ENCODE measurements at regions not wholly inside any gene's neighbourhood (a gene's known extent, or its start where the extent isn't known, plus 50 kb on each side); places are given as distances from the start of the nearest gene placed in this dataset.
A peak's percentile ranks its signal among the peaks of the same experiment; 100 is the strongest.

DNA sequence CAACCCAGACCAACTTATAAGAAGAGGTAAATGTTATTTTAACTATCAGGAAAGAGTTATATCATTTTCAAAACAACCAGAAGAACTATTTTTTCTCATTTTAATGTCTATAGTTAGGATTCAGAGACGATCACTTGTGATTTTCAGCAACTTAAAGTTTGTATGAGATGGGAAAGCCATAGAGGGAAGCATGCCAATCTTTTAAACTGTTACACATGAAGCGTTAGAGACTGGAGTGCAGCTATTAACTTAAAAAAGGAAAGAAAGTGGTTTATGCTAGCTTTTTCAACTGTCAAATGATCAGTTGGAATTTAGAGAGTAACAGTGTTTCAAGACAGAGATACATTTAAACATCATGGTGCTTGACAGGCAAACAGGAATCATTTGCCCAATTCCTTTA is 91.7 kb upstream of the LPP start:
- H3K27ac ChIP-seq: peak overlapping the region in 1 of 4 donors; percentile 32
- 68 to 74% methylated on average over 2 of the region's 2 CpGs for WGBS, 2 donors
- H3K36me3 ChIP-seq: no peaks in the 10 kb centered on the region

DNA sequence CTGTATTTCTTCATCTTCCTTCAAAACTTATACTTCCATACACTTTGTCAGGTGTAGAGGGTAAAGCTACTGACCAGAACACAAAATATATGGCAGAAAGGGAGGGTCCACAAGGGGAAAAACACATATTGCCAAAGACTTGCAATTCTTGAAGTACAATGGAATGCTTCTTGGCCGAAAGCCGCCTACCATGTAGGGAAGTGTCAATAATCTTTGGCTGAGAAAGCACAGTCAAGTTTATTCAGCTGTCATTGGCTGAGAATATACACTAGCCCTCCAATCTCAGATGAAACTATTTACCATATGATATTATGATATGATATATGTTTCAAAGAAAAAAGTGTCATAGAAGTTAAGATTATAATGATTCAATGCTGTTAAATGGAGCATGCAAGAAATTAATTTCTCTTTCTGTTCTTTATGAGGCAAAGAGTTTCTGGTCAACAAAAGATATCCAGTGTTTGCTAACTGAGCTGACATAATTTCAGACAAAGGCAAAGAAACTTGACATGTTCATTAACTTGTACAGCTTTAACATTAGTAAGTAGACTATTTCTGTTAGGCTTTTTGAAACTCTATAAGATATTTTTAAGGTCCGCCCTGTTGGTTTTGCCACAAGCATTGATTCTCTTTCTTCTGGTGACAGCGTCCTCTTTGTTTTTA is 89.0 kb upstream of the LPP start:
- WGBS, 2 donors: 54 to 56% methylated on average over 4 of the region's 4 CpGs
- TF ChIP-seq EP300 (IDR thresholded peaks at IDR 0.05): no peak
- TF ChIP-seq, protein P1, sequence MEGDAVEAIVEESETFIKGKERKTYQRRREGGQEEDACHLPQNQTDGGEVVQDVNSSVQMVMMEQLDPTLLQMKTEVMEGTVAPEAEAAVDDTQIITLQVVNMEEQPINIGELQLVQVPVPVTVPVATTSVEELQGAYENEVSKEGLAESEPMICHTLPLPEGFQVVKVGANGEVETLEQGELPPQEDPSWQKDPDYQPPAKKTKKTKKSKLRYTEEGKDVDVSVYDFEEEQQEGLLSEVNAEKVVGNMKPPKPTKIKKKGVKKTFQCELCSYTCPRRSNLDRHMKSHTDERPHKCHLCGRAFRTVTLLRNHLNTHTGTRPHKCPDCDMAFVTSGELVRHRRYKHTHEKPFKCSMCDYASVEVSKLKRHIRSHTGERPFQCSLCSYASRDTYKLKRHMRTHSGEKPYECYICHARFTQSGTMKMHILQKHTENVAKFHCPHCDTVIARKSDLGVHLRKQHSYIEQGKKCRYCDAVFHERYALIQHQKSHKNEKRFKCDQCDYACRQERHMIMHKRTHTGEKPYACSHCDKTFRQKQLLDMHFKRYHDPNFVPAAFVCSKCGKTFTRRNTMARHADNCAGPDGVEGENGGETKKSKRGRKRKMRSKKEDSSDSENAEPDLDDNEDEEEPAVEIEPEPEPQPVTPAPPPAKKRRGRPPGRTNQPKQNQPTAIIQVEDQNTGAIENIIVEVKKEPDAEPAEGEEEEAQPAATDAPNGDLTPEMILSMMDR (IDR thresholded peaks at IDR 0.05): no peak
- no peak for TF ChIP-seq POLR2A (IDR thresholded peaks at IDR 0.05)
- H3K27ac ChIP-seq: peak overlapping the region in 2 of 4 donors; percentile 47 to 66
- DNase-seq (ENCODE audit: low spot score in 2 of 2): no peak
- H3K9me3 ChIP-seq: no peaks in the 10 kb centered on the region
- no peak overlapping the region for H3K4me3 ChIP-seq
- no peaks in the 10 kb centered on the region for H3K36me3 ChIP-seq
- H3K4me1 ChIP-seq: peaks cover 0 to 24% (median 9%) of the 10 kb centered on the region in 4 donors
- H3K27me3 ChIP-seq: no peaks in the 10 kb centered on the region

More for the DNA sequence above, 91.7 kb upstream of the LPP start:
- DNase-seq (ENCODE audit: low spot score in 2 of 2): no peak
- Histone ChIP-seq H3K4me3 (no peak overlapping the region), H3K9me3 (no peaks in the 10 kb centered on the region), H3K4me1 (peaks cover 0 to 24% (median 9%) of the 10 kb centered on the region in 4 donors), H3K27me3 (no peaks in the 10 kb centered on the region)
- TF ChIP-seq POLR2A (IDR thresholded peaks at IDR 0.05): no peak
- TF ChIP-seq, protein P1 (IDR thresholded peaks at IDR 0.05): no peak
- TF ChIP-seq EP300 (IDR thresholded peaks at IDR 0.05): no peak

DNA sequence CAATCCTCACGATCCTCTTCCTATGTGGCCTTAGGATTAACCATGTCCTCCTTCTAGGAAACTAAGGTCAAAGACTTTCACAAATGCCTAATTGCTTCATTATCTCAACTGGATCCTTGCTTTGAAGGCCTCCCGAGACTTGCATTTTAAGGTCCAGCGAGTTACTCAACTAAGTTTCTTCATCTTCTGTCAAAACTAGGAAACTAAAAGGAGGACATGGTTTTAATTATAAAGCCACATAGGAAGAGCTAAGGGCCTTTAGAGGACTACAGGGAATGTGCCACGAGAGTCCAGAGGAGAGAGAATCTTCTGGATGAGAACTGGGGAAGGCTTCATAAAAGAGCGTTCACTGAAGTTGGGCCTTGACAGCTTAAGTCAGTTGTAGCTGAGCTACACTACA is 87.8 kb upstream of the LPP start:
- TF ChIP-seq, protein P1 (IDR thresholded peaks at IDR 0.05): no peak
- TF ChIP-seq EP300 (IDR thresholded peaks at IDR 0.05) (peak in 1 of 2 donors; percentile 50), POLR2A (IDR thresholded peaks at IDR 0.05) (no peak)
- Histone ChIP-seq H3K27ac (peak overlapping the region in 1 of 4 donors; percentile 66), H3K4me3 (no peak overlapping the region), H3K9me3 (no peaks in the 10 kb centered on the region), H3K27me3 (no peaks in the 10 kb centered on the region), H3K36me3 (no peaks in the 10 kb centered on the region), H3K4me1 (peaks cover 0 to 21% (median 9%) of the 10 kb centered on the region in 4 donors)
- WGBS, 2 donors: 92 to 93% methylated on average over 5 of the region's 5 CpGs
- no peak for DNase-seq (ENCODE audit: low spot score in 2 of 2)

DNA sequence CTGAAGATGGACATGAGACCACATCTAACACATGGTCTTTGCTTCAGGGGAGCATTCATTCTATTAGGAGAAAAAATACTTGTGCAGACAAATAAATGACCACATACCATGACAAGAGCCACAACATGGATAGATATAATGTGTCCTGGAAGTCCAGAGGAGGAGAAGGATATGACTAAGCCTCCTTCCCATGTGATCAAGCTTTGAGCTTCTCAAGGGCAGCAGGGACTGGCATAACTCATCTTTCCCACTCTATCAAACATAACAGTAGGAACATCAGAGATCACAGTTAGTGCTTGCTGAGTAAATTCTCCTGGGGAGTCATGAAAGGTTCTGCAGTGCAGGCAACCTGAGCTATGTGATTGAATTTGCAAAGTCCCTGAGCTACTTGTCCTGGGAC is 86.0 kb upstream of the LPP start:
- H3K4me3 ChIP-seq: no peak overlapping the region
- H3K36me3 ChIP-seq: no peaks in the 10 kb centered on the region
- no peaks in the 10 kb centered on the region for H3K27me3 ChIP-seq
- H3K4me1 ChIP-seq: peaks cover 0 to 21% (median 9%) of the 10 kb centered on the region in 4 donors
- no peak for DNase-seq (ENCODE audit: low spot score in 2 of 2)
- no peak overlapping the region for H3K27ac ChIP-seq
- TF ChIP-seq POLR2A (IDR thresholded peaks at IDR 0.05): no peak
- no peak for TF ChIP-seq EP300 (IDR thresholded peaks at IDR 0.05)
- TF ChIP-seq, protein P1 (IDR thresholded peaks at IDR 0.05): no peak
- no peaks in the 10 kb centered on the region for H3K9me3 ChIP-seq

DNA sequence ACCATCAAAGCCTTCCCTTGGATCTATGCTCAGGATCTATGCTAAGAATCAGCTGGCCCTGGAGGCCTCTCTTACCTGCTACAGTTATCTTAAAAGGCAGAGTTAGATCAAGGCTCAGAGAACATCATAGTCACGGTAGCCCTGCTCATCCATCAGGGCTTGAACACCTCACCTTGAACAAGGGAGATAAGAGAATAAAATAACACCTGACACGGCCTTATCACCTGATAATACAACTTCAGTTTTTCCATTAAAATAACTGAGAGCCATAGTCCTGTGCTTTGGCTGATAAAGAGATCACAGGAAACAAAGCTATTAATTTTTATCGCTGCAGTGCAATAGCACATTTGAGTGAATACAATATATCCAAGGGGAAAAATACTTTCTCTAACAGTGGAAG is 85.6 kb upstream of the LPP start:
- WGBS, 2 donors: 94 to 98% methylated on average over 3 of the region's 3 CpGs
- Histone ChIP-seq H3K4me1 (peaks cover 0 to 21% (median 9%) of the 10 kb centered on the region in 4 donors), H3K4me3 (no peak overlapping the region), H3K27me3 (no peaks in the 10 kb centered on the region), H3K27ac (no peak overlapping the region), H3K36me3 (no peaks in the 10 kb centered on the region), H3K9me3 (no peaks in the 10 kb centered on the region)
- no peak for DNase-seq (ENCODE audit: low spot score in 2 of 2)
- TF ChIP-seq, protein P1 (IDR thresholded peaks at IDR 0.05): no peak
- TF ChIP-seq EP300 (IDR thresholded peaks at IDR 0.05) (no peak), POLR2A (IDR thresholded peaks at IDR 0.05) (no peak)
